ENCODE measurements at regions not wholly inside any gene's neighbourhood (a gene's known extent, or its start where the extent isn't known, plus 50 kb on each side); places are given as distances from the start of the nearest gene placed in this dataset.

- Histone ChIP-seq H3K36me3 (ENCODE audit: control insufficient read depth in 1 of 2, insufficient read depth in 2 of 2, low read length in 2 of 2) (no peaks in the 10 kb centered on the region), H3K9me3 (ENCODE audit: control insufficient read depth in 1 of 2, insufficient read depth in 1 of 2, low read depth in 1 of 2, low read length in 2 of 2) (peaks cover 10 to 27% of the 10 kb centered on the region in 2 experiments; a peak in 2 of 4 replicates), H3K4me2 (ENCODE audit: low read length) (no peak overlapping the region), H3K27ac (ENCODE audit: low read depth, low read length) (no peak overlapping the region), H3K4me3 (replicated peaks in 1 of 2; ENCODE audit: low read depth in 1 of 2, low read length in 2 of 2) (no peak overlapping the region), H3K4me1 (ENCODE audit: control insufficient read depth in 1 of 2, insufficient read depth in 2 of 2, low read length in 2 of 2) (no peaks in the 10 kb centered on the region), H3K9me2 (ENCODE audit: insufficient read depth) (no peaks in the 10 kb centered on the region), H3K27me3 (ENCODE audit: insufficient read depth, low read length) (no peaks in the 10 kb centered on the region), H3K9ac (ENCODE audit: low read length) (no peak overlapping the region), H3K79me2 (ENCODE audit: insufficient read depth, low read length) (no peaks in the 10 kb centered on the region), H2AFZ (ENCODE audit: low read depth, low read length, poor library complexity, severe bottlenecking) (no peak overlapping the region), H4K20me1 (ENCODE audit: insufficient read depth) (no peaks in the 10 kb centered on the region)
- no TSS peak for BruUV-seq (replicated peaks)
- DNase-seq (ENCODE audit: low read depth, low spot score) (no peak), ATAC-seq (no peak)
- ChIA-PET RAD21 (ENCODE audit: low non-redundant PET in 1 of 2, low total read pairs in 2 of 2, uncharacterized antibody in 2 of 2, unreplicated experiment in 2 of 2) (no interaction called here), CTCF (no interaction called here), POLR2A (no interaction called here)
- TF ChIP-seq TCF7L2 (IDR thresholded peaks at IDR 0.05; ENCODE audit: borderline replicate concordance, extremely low read depth, insufficient read depth, insufficient read length) (no peak), CBX3 (IDR thresholded peaks at IDR 0.05; ENCODE audit: low read depth) (no peak), POLR2AphosphoS5 (IDR thresholded peaks at IDR 0.05; ENCODE audit: low read depth, low read length) (no peak), JUND (IDR thresholded peaks at IDR 0.05) (no peak), YY1 (IDR thresholded peaks at IDR 0.05; ENCODE audit: extremely low read depth, insufficient replicate concordance, low read depth, low read length) (no peak), ZBTB33 (IDR thresholded peaks at IDR 0.05; ENCODE audit: extremely low read depth, insufficient replicate concordance, low read length) (no peak), POLR2A (IDR thresholded peaks at IDR 0.05; ENCODE audit: borderline replicate concordance, extremely low read depth, insufficient read depth, insufficient read length) (no peak), SRF (IDR thresholded peaks at IDR 0.05; ENCODE audit: low read depth) (no peak), ELF1 (IDR thresholded peaks at IDR 0.05; ENCODE audit: borderline replicate concordance, low read depth) (no peak), EZH2 (IDR thresholded peaks at IDR 0.05) (no peak), EGR1 (IDR thresholded peaks at IDR 0.05; ENCODE audit: low read depth) (no peak), SIN3A (IDR thresholded peaks at IDR 0.05; ENCODE audit: low read depth) (no peak)
- TF ChIP-seq, protein P1, sequence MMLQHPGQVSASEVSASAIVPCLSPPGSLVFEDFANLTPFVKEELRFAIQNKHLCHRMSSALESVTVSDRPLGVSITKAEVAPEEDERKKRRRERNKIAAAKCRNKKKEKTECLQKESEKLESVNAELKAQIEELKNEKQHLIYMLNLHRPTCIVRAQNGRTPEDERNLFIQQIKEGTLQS (IDR thresholded peaks at IDR 0.05), result no peak
- TF ChIP-seq, protein P2, sequence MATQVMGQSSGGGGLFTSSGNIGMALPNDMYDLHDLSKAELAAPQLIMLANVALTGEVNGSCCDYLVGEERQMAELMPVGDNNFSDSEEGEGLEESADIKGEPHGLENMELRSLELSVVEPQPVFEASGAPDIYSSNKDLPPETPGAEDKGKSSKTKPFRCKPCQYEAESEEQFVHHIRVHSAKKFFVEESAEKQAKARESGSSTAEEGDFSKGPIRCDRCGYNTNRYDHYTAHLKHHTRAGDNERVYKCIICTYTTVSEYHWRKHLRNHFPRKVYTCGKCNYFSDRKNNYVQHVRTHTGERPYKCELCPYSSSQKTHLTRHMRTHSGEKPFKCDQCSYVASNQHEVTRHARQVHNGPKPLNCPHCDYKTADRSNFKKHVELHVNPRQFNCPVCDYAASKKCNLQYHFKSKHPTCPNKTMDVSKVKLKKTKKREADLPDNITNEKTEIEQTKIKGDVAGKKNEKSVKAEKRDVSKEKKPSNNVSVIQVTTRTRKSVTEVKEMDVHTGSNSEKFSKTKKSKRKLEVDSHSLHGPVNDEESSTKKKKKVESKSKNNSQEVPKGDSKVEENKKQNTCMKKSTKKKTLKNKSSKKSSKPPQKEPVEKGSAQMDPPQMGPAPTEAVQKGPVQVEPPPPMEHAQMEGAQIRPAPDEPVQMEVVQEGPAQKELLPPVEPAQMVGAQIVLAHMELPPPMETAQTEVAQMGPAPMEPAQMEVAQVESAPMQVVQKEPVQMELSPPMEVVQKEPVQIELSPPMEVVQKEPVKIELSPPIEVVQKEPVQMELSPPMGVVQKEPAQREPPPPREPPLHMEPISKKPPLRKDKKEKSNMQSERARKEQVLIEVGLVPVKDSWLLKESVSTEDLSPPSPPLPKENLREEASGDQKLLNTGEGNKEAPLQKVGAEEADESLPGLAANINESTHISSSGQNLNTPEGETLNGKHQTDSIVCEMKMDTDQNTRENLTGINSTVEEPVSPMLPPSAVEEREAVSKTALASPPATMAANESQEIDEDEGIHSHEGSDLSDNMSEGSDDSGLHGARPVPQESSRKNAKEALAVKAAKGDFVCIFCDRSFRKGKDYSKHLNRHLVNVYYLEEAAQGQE (IDR thresholded peaks at IDR 0.05; ENCODE audit: low read depth), result no peak
- intact Hi-C loops (cut with micrococcal nuclease), result no loop called here
These were observed 696.7 kb upstream of the CELF2 start for GRCh38 chr10:10320956-10321355.

Data from HCT116 (cell line).